Stimulated activated CD4-positive, alpha-beta T cell treated with anti-CD3 and anti-CD28 coated beads, TNF-alpha, amount 100 ng/mL, for 4 hours (primary cell): ENCODE measurements at regions not wholly inside any gene's neighbourhood (a gene's known extent, or its start where the extent isn't known, plus 50 kb on each side); places are given as distances from the start of the nearest gene placed in this dataset.

Experiments
- DNase-seq, 3 experiments: peaks; one replicate each; pipeline ENCODE4 v3.0.0-alpha.2; 2020; ENCODE audit warnings: low read depth in 3 of 3

GRCh38 chr2:12110481-12110880 is 364.0 kb downstream of the LPIN1 start:
- DNase-seq: no peak

- no peak for DNase-seq
Observed at GRCh38 chr2:12113412-12113811, 367.0 kb downstream of the LPIN1 start.

GRCh38 chr2:12114816-12115215 is 368.4 kb downstream of the LPIN1 start:
- DNase-seq: no peak

GRCh38 chr2:12116228-12116750 is 369.9 kb downstream of the LPIN1 start:
- no peak for DNase-seq

- DNase-seq: no peak
Observed at GRCh38 chr2:12119841-12120240, 373.4 kb downstream of the LPIN1 start.

GRCh38 chr2:12120281-12121150 is 374.1 kb downstream of the LPIN1 start:
- DNase-seq: no peak

- DNase-seq: no peak
Observed at GRCh38 chr2:12124790-12125189, 378.4 kb downstream of the LPIN1 start.

GRCh38 chr2:12126318-12126717 is 379.9 kb downstream of the LPIN1 start:
- DNase-seq: no peak

GRCh38 chr2:12127638-12128037 is 381.2 kb downstream of the LPIN1 start:
- no peak for DNase-seq

GRCh38 chr2:12131975-12132374 is 385.5 kb downstream of the LPIN1 start:
- DNase-seq: no peak

- DNase-seq: no peak
Observed at GRCh38 chr2:12141618-12142258, 395.3 kb downstream of the LPIN1 start.

- no peak for DNase-seq
Observed at GRCh38 chr2:12151716-12152115, 405.3 kb downstream of the LPIN1 start.

- no peak for DNase-seq
Observed at GRCh38 chr2:12152888-12153287, 406.5 kb downstream of the LPIN1 start.

GRCh38 chr2:12155303-12156051 is 409.0 kb downstream of the LPIN1 start:
- DNase-seq: no peak

- DNase-seq: no peak
Observed at GRCh38 chr2:12156349-12156748, 409.9 kb downstream of the LPIN1 start.

GRCh38 chr2:12161085-12161484 is 414.7 kb downstream of the LPIN1 start:
- no peak for DNase-seq

GRCh38 chr2:12162269-12163247 is 416.1 kb downstream of the LPIN1 start:
- DNase-seq: no peak

- no peak for DNase-seq
Observed at GRCh38 chr2:12163866-12164265, 417.4 kb downstream of the LPIN1 start.

GRCh38 chr2:12164689-12165088 is 418.3 kb downstream of the LPIN1 start:
- no peak for DNase-seq

GRCh38 chr2:12167525-12168317 is 421.3 kb downstream of the LPIN1 start:
- DNase-seq: no peak
